ENCODE measurements at regions not wholly inside any gene's neighbourhood (a gene's known extent, or its start where the extent isn't known, plus 50 kb on each side); places are given as distances from the start of the nearest gene placed in this dataset.

DNA sequence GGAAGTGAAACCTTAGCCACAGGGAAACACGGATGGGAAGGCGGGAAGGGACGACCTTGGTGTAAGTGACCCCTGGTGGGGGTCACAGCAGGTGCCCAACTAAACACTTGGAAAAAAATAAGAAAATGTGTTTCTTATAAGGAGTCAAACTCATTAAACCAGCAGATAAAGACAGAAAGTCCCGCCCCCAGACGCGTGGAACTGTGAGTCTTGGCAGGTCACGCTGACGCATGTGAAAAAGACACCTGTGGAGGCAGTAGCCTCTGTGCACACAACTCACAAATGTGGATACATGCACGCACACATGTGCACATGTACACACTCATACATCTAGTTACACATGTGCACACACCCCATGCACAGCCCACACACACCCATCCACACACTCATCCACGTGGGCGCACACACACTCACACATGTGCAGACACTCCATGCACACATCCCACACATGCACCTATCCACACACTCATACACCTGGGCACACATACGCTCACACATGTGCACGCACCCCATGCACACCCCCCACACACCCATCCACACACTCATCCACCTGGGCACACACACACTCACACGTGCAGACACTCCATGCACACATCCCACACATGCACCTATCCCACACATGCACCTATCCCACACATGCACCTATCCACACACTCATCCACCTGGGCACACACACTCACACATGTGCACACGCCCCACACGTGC is 432.4 kb downstream of the SOX9 start:
- no peaks in the 10 kb centered on the region for H3K9me3 Mint-ChIP-seq
- no peaks in the 10 kb centered on the region for H3K36me3 Mint-ChIP-seq
- DNase-seq (ENCODE audit: low spot score in 2 of 2): no peak
- H3K4me3 Mint-ChIP-seq: no peak overlapping the region
- no peak overlapping the region for H3K27ac Mint-ChIP-seq
- no peak for ATAC-seq
- no peaks in the 10 kb centered on the region for H3K4me1 Mint-ChIP-seq

DNA sequence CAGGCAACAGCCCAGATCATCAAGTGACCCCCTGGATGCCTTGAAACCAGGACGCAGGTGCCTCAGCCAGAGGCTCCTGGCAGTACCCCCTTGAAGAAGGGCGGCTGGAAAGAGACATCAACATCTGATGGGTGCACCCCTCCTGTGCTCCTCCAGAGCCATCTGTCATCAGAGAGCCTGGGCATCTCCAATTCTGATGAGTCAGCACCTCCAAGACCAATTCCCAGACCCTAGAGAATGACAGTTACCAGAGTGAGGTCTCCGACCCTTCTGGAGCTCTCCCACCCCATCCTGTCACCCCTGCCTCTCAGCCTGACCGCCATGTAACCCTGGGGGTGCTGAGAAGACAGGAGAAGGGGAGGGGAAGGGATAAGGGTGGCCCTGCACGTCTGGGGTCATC is 433.7 kb downstream of the SOX9 start:
- Mint-ChIP-seq H3K9me3 (no peaks in the 10 kb centered on the region), H3K36me3 (no peaks in the 10 kb centered on the region), H3K4me1 (no peaks in the 10 kb centered on the region), H3K27ac (no peak overlapping the region), H3K4me3 (no peak overlapping the region)
- no peak for DNase-seq (ENCODE audit: low spot score in 2 of 2)
- ATAC-seq: no peak

DNA sequence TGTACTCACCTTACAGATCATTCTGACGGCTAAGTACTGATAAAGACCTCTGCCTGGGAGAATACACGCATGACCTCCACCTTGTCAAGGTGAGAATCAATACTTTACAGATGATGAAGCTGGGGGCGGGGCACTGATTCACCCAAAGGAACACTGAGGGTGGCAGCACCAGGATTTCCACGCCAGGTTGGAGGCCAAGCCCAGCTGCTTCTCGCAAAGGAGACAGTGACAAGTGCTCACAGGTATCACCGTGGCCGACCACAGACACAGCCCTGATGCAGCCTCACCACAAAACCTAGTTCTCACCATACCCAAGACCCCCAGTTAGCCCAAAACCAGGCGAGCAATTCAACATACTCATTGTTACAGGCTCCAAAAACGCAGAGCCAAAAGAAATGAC is 434.2 kb downstream of the SOX9 start:
- no peak for ATAC-seq
- no peak for DNase-seq (ENCODE audit: low spot score in 2 of 2)
- Mint-ChIP-seq H3K4me3 (no peak overlapping the region), H3K36me3 (no peaks in the 10 kb centered on the region), H3K4me1 (no peaks in the 10 kb centered on the region), H3K9me3 (no peaks in the 10 kb centered on the region), H3K27ac (no peak overlapping the region)

DNA sequence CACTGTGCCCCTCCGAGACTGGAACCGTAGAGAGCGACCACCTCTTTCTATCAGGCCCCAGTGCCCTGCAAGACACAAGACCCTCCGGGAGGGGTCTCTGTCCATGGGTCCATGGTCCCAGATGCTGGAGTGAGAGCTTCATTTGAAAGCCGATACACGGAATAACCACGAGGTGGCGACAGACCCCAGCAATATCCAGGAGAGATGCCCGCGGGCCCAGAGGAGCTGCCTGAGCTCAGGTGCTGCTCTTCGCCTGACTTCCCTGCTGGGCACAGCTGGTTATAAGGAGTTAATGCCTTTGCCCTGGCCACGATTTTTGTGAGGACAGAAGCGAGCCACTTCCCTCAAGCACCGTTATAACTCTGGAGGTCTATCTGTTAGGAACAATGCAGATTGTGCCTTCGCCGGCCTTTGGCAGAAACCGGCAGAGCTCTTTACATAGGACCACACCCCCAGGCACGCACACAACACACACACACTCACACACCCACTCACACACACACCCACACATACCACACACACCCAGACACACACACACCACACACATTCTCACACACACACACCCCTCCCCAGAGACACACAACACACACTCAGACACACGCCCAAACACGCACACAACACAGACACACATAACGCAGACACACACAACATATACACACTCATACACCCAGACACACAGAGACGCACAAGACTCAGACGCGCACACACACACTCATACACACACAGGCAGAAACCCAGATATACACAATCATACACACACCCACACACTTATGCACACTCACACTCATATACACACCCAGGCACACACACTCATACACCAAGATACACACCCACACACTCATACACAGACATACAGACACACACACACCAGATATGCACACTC is 436.4 kb downstream of the SOX9 start:
- ATAC-seq (peak; percentile 57), DNase-seq (ENCODE audit: low spot score in 2 of 2) (peak; percentile 31 to 76)
- Mint-ChIP-seq H3K36me3 (no peaks in the 10 kb centered on the region), H3K4me1 (no peaks in the 10 kb centered on the region), H3K27ac (no peak overlapping the region), H3K4me3 (no peak overlapping the region), H3K9me3 (no peaks in the 10 kb centered on the region)

DNA sequence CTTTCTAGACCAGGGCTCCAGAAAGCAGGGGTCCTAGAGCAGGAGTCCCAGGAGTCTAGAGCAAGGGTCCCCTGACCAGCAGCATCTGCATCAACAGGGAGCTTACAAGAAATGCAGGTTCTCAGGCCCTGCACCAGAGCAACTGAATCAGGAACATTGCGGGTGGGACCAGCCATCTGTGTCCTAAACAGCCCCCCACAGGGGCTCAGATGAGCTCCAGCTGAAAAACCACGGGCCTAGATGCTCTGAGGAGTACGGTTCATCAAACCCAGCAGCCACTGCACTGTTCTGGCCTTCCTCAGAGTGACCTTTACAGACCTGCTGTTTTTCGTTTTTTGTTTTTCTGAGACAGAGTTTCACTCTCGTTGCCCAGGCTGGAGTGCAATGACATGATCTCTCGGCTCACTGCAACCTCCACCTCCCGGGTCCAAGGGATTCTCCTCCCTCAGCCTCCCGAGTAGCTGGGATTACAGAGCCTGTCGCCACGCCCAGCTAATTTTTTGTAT is 438.2 kb downstream of the SOX9 start:
- no peak overlapping the region for H3K4me3 Mint-ChIP-seq
- no peaks in the 10 kb centered on the region for H3K4me1 Mint-ChIP-seq
- H3K27ac Mint-ChIP-seq: peak overlapping the region; percentile 38
- ATAC-seq (no peak), DNase-seq (ENCODE audit: low spot score in 2 of 2) (no peak)
- no peaks in the 10 kb centered on the region for H3K36me3 Mint-ChIP-seq
- no peaks in the 10 kb centered on the region for H3K9me3 Mint-ChIP-seq

DNA sequence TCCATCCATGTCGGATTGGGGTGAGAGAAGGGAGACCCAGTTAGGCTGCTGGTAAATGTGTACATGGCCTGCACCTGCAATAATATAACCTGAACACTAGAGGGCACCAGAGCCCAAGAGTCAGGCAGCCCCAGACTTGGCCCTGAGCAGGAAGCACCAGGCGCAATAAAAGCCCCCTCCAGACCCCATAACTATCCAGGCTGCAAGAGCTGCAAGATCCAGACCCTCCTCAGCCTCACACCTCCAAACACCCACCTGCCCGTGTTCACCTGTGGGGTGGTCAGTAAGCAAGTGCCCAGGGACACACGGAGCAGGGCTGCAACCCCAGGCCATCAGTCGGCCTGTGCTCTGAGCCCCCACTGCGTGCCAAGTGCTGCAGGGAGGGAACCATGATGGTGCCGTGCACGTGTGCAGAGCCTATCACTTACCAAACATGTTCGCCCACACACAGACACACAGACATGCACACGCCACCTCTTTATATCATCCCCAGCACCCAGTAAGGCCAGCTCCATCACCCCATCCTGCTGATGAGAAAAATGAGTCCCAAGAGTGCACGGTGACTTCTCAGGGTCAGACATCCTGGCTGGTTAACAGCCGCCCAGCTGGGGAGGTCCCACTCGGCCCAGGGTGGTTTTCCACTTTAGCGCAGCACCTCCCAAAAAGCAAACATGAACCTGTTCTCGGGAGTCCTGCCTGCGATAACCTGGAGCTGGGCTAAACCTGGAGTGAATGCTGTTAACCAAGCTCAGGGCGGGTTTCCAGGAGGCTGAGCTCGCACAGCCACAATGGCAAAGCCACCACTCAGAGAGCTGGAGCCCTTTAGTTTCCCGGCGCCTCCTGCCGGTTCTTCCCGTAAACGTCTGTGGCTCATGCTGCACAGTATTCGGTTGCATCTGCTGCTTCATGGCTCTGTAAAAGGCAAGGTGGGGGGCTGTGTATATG is 439.8 kb downstream of the SOX9 start:
- ATAC-seq (peak; percentile 57), DNase-seq (ENCODE audit: low spot score in 2 of 2) (peak; percentile 14 to 63)
- no peaks in the 10 kb centered on the region for H3K36me3 Mint-ChIP-seq
- no peaks in the 10 kb centered on the region for H3K9me3 Mint-ChIP-seq
- H3K4me3 Mint-ChIP-seq: no peak overlapping the region
- H3K27ac Mint-ChIP-seq: no peak overlapping the region
- no peaks in the 10 kb centered on the region for H3K4me1 Mint-ChIP-seq

DNA sequence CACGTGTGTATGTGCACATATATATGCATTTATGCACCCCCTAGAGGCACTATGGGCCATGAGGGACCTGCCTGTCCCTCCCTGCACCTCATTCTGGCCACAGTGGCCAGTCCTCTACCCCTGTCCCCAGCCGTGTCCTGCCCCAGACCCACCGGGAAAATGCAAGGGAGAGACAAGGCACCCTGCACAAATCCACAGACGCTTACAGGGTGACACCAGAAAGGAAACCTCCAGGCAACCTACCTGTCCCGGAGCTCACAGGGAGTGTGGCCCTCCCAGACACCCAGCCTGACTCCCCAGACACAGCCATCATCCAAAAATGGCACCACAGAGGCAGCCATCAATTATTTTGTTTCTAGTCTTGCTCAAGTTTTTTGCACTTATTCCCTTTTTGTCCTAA is 440.4 kb downstream of the SOX9 start:
- ATAC-seq (no peak), DNase-seq (ENCODE audit: low spot score in 2 of 2) (no peak)
- H3K36me3 Mint-ChIP-seq: no peaks in the 10 kb centered on the region
- H3K27ac Mint-ChIP-seq: no peak overlapping the region
- no peaks in the 10 kb centered on the region for H3K9me3 Mint-ChIP-seq
- no peak overlapping the region for H3K4me3 Mint-ChIP-seq
- no peaks in the 10 kb centered on the region for H3K4me1 Mint-ChIP-seq

DNA sequence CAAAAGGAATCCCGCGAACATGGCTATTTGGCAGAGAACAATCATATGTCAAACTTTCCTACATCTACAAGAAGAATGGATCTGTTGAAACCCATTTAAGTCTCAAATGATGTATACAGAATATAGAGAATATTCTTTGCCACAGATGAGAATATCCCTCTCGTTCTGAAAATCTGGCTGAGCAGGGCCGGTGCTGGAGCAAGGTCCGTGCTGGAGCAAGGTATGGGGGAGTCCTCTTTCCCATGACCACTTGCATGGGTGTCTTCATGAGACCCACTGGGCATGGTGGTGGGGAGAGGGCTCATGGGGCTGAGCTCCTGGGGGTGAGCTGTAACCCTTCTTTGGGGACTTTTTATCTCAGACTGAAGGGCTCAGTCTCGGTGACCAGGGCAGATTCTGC is 440.9 kb downstream of the SOX9 start:
- Mint-ChIP-seq H3K36me3 (no peaks in the 10 kb centered on the region), H3K27ac (no peak overlapping the region), H3K4me1 (peaks cover 3% of the 10 kb centered on the region), H3K4me3 (no peak overlapping the region), H3K9me3 (no peaks in the 10 kb centered on the region)
- no peak for DNase-seq (ENCODE audit: low spot score in 2 of 2)
- ATAC-seq: no peak

DNA sequence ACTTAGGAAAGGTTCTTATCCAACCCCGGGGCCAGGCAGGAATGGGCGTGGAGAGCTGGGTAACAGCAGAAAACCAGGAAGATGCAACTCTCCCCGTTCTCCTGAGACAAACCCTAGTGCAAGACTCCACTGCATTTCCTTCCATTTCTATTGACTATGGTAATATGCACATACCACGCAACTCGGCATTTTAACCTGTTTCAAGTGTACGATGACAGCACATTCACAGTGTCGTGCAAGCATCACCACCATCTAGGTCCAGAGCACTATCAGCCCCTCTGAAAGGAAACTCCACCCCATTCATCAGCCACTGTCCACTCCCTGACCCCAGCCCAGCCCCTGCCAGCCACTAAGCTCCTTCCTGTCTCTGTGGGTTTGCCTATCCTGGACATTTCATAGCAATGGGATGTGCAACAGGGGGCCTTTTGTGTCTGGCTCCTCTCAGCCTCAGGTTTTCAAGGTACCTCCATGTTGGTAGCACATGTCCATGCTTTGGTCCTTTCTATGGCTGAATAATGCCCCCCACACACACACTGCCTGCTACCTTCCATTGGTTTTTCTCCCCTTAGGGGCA is 441.9 kb downstream of the SOX9 start:
- no peak for ATAC-seq
- Mint-ChIP-seq H3K4me3 (no peak overlapping the region), H3K4me1 (peaks cover 14% of the 10 kb centered on the region), H3K9me3 (no peaks in the 10 kb centered on the region), H3K27ac (no peak overlapping the region), H3K36me3 (no peaks in the 10 kb centered on the region)
- DNase-seq (ENCODE audit: low spot score in 2 of 2): no peak

DNA sequence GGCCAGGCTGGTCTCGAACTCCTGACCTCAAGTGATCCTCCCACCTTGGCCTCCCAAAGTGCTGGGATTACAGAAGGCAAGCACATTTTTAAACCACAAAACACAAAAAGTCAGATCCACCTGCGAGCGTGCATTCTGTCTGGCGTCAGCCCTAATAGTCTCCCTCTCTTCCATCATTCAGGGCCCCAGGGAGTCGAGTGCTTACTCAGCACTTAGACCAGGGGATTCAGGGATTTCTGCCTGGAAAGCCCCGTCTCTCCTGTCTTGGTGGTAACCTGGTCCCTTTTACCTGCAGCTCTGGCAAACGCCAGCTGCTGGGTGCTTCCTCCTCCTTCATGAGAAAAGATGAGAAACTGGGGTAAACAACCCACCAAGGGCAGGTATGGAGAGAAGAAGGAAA is 443.1 kb downstream of the SOX9 start:
- Mint-ChIP-seq H3K9me3 (no peaks in the 10 kb centered on the region), H3K27ac (no peak overlapping the region), H3K4me1 (peaks cover 14% of the 10 kb centered on the region), H3K4me3 (no peak overlapping the region), H3K36me3 (no peaks in the 10 kb centered on the region)
- ATAC-seq: no peak
- no peak for DNase-seq (ENCODE audit: low spot score in 2 of 2)

DNA sequence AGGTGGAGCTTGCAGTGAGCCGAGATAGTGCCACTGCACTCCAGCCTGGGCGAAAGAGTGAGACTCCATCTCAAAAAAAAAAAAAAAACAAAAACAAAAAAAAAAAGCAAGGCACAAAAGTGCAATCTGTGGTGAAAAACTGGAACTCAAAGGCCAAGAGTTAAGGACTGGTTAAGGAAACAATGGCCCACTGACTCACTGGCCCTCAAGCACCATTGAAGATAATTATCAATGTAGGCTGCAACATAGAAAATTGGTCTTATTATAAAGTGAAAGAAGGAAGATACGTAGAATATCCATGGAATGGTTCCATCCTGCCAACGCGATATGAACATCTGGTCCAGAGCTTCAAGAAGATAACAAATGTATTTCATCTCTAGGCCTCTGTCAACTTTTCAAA is 444.2 kb downstream of the SOX9 start:
- H3K9me3 Mint-ChIP-seq: no peaks in the 10 kb centered on the region

DNA sequence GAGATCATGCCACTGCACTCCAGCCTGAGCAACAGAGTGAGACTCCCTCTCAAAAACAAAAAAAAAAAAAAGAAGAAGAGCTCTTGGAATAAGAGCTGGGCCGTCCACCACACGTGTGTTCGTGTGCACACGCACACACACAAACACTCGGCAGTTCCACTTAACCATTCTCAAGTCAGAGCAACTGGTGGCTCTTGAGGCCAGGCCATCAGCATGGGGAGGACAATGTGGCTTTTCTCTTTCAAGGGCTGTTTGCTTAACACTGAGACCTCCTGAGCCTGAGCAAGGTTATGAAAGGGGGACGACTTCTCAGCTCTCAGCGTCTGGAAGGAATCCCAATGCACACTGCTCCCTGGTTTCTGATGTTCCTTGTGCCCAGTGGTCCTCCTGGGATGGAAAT is 444.9 kb downstream of the SOX9 start:
- no peak for DNase-seq (ENCODE audit: low spot score in 2 of 2)
- ATAC-seq: no peak
- peaks cover 14% of the 10 kb centered on the region for H3K4me1 Mint-ChIP-seq
- no peak overlapping the region for H3K27ac Mint-ChIP-seq
- no peak overlapping the region for H3K4me3 Mint-ChIP-seq
- no peaks in the 10 kb centered on the region for H3K9me3 Mint-ChIP-seq
- no peaks in the 10 kb centered on the region for H3K36me3 Mint-ChIP-seq

More for the DNA sequence above, 444.2 kb downstream of the SOX9 start:
- H3K27ac Mint-ChIP-seq: no peak overlapping the region
- H3K4me3 Mint-ChIP-seq: no peak overlapping the region
- DNase-seq (ENCODE audit: low spot score in 2 of 2): no peak
- peaks cover 14% of the 10 kb centered on the region for H3K4me1 Mint-ChIP-seq
- H3K36me3 Mint-ChIP-seq: no peaks in the 10 kb centered on the region
- no peak for ATAC-seq

DNA sequence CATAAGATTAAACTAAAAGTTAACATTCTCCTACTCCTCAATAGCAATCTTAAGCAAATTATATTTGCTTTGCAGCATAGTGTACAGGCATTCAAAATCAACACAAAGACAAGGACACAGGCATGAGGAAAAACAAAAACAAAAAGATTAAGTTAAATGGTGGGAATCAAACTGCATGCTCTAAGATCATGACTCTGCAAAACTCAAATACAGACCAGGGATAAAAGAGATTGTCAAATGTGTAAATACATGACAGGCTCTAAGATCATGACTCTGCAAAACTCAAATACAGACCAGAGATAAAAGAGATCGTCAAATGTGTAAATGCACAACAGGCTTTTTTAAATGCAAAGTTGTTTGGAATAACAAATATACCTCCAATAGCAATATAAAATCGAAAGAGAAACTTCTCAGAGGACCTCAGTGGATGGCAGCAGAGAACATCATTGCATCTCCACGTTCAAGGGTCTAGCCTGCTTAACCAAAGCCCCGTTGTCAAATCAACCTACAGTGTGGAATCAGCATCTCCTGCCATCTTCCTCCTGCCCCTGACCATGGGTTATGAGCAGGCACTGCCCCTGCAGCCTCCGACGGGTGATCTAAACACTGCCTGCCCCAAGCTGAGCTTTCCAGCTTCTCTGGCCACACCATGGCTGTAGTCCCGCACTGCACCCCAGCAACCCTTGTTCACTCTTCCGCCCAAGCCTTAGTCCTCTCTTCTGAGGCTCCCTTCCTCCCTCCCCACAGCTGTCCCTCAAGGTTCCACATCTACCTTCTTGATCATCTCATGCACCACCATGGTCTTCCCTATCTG is 446.1 kb downstream of the SOX9 start:
- DNase-seq (ENCODE audit: low spot score in 2 of 2) (no peak), ATAC-seq (no peak)
- Mint-ChIP-seq H3K9me3 (no peaks in the 10 kb centered on the region), H3K4me3 (peak overlapping the region; percentile 11), H3K4me1 (peaks cover 14% of the 10 kb centered on the region), H3K36me3 (no peaks in the 10 kb centered on the region), H3K27ac (peak overlapping the region; percentile 5)

DNA sequence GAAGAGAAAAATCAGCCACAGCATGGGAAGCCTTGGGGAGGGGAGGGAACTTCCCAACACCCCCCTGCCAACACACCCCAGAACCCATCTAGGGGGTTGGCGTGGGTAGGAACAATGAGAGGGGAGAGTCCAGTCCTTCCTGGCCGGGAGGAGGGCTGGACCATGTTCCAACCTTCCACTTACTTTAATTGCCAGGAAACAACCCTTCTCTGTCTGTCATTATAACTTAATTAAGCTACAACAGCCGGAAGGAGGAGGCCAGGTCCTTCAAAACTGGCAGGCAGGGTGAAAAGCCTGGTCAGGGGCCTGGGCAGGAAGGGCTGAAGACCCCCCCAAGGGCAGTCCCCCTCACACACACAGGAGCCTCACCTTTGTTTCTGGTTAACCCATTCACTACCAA is 447.0 kb downstream of the SOX9 start:
- peak overlapping the region; percentile 11 for H3K4me3 Mint-ChIP-seq
- H3K4me1 Mint-ChIP-seq: peaks cover 14% of the 10 kb centered on the region
- ATAC-seq (no peak), DNase-seq (ENCODE audit: low spot score in 2 of 2) (no peak)
- H3K36me3 Mint-ChIP-seq: no peaks in the 10 kb centered on the region
- no peaks in the 10 kb centered on the region for H3K9me3 Mint-ChIP-seq
- no peak overlapping the region for H3K27ac Mint-ChIP-seq
